Activated naive CD8-positive, alpha-beta T cell treated with anti-CD3 and anti-CD28 coated beads for 36 hours (primary cell): ENCODE measurements at regions not wholly inside any gene's neighbourhood (a gene's known extent, or its start where the extent isn't known, plus 50 kb on each side); places are given as distances from the start of the nearest gene placed in this dataset.

Experiments used
- DNase-seq: peaks from one replicate; pipeline ENCODE4 v3.0.0; 2021
- H3K27ac Mint-ChIP-seq: one replicate; pipeline ENCODE4 v1.8.0; 2022; ENCODE audit warnings: mild to moderate bottlenecking, moderate library complexity, mixed read lengths
- H3K27me3 Mint-ChIP-seq: one replicate; pipeline ENCODE4 v1.8.0; 2022; ENCODE audit warnings: mild to moderate bottlenecking, mixed read lengths
- H3K36me3 Mint-ChIP-seq: one replicate; pipeline ENCODE4 v1.8.0; 2021; ENCODE audit warnings: mild to moderate bottlenecking, mixed read lengths
- H3K4me1 Mint-ChIP-seq: one replicate; pipeline ENCODE4 v1.8.0; 2021; ENCODE audit warnings: mixed read lengths
- H3K4me3 Mint-ChIP-seq: one replicate; pipeline ENCODE4 v1.8.0; 2022; ENCODE audit warnings: mild to moderate bottlenecking, moderate library complexity, mixed read lengths
- H3K9me3 Mint-ChIP-seq: one replicate; pipeline ENCODE4 v1.8.0; 2022; ENCODE audit warnings: mixed read lengths

DNA sequence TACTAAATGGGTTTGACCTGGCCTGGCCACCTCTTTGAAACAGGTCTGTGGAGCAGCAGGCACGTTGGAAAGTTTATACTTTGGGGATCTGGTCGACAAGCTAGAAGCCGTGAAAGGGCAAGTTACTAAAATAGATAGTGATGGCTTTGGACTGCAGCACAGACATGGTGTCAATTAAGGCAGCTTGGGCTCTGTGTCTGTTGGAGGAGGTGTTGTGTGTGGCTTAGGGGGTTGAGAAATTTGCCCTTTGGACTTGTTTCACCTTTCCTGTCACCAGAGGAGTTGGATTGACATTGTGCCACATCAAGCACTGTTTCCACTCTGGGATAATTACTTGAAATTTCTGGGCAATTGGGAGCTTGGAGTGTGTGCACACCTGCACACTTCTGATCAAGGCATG, 251.8 kb upstream of the MKI67 start:
- Mint-ChIP-seq H3K36me3 (no peaks in the 10 kb centered on the region), H3K4me1 (peaks cover under 1% of the 10 kb centered on the region), H3K4me3 (no peak overlapping the region), H3K27me3 (peaks cover 9% of the 10 kb centered on the region), H3K27ac (no peak overlapping the region), H3K9me3 (no peaks in the 10 kb centered on the region)
- DNase-seq = no peak

DNA sequence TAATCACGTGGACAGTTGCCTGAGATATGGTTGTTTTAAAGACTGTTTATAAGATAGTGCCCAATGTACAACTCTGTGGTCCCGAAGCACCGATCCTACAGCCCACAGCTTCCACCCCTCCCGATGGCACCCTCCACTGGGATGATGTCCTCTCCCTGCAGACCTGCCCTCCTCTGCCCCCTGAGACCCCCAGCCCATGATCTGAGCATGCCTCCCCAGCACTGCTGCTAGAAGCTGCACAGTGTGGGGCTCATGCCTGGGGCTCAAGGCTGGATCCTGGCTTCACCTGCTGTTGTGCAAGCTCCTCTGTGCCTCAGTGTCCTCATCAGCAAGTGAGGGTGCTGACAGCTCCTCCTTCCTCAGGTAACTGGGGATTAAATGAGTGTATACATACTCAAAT, 254.7 kb upstream of the MKI67 start:
- no peak for DNase-seq
- H3K4me1 Mint-ChIP-seq = no peaks in the 10 kb centered on the region
- no peak overlapping the region for H3K4me3 Mint-ChIP-seq
- H3K9me3 Mint-ChIP-seq = no peaks in the 10 kb centered on the region
- H3K36me3 Mint-ChIP-seq = no peaks in the 10 kb centered on the region
- no peak overlapping the region for H3K27ac Mint-ChIP-seq
- peaks cover 9% of the 10 kb centered on the region for H3K27me3 Mint-ChIP-seq

DNA sequence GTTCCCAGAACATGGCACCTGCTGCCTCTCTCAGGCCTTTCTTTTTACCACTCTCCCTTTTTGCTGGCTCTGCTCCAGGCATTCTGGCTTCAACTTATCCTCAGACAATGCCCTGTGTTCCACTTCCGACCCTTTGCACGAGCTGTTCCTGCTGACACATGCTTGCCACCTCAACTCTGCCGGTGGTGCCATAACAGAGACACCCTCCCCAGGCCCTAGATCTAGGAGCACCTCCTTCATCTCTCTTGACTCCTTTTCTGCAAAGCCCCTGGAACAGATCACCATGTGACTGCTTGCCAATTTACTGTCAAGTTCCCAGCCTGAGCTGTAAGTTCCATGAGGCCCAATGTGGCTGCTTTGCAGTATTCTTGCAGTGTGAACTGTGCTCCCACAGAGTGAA, 256.0 kb upstream of the MKI67 start:
- no peak overlapping the region for H3K27ac Mint-ChIP-seq
- DNase-seq = no peak
- peaks cover 9% of the 10 kb centered on the region for H3K27me3 Mint-ChIP-seq
- no peak overlapping the region for H3K4me3 Mint-ChIP-seq
- H3K4me1 Mint-ChIP-seq = no peaks in the 10 kb centered on the region
- no peaks in the 10 kb centered on the region for H3K36me3 Mint-ChIP-seq
- no peaks in the 10 kb centered on the region for H3K9me3 Mint-ChIP-seq

DNA sequence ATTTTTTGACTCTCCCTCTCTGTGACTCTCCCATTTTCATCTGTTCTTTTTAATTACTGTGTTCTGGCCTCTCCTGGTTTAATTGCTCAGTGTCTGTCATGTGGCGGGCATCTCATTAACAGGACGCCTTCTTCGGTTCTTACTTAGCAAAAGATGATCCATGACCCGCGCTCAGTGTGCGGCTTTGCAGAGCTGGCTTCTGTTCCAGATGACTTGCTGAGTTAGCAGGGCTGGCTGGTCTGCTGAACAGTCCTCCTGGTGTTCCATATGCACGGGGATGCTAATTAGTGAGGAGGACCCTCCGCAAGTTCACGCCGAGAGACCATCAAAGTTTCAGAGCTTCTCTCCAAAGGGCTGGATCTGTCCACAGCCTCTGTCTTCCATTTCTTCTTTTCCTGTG, 258.6 kb upstream of the MKI67 start:
- H3K9me3 Mint-ChIP-seq = no peaks in the 10 kb centered on the region
- no peak overlapping the region for H3K27ac Mint-ChIP-seq
- no peaks in the 10 kb centered on the region for H3K4me1 Mint-ChIP-seq
- H3K36me3 Mint-ChIP-seq = no peaks in the 10 kb centered on the region
- H3K27me3 Mint-ChIP-seq = peaks cover 5% of the 10 kb centered on the region
- no peak for DNase-seq
- H3K4me3 Mint-ChIP-seq = no peak overlapping the region

DNA sequence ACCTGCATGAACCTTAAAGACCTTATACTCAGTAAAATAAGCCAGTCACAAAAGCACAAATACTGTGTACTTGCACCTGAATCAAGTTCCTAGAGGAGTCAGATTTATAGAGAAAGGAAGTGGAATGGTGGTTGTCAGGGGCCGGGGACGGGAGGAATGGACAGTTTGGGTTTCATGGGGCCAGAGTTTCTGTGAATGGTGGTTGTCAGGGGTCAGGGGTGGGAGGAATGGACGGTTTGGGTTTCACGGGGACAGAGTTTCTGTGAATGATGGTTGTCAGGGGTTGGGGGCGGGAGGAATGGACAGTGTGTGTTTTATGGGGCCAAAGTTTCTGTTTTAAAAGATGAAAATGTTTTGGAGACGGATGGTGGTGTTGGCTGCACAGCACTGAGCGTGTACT, 260.0 kb upstream of the MKI67 start:
- H3K36me3 Mint-ChIP-seq = no peaks in the 10 kb centered on the region
- no peaks in the 10 kb centered on the region for H3K9me3 Mint-ChIP-seq
- H3K27ac Mint-ChIP-seq = no peak overlapping the region
- H3K4me3 Mint-ChIP-seq = no peak overlapping the region
- no peaks in the 10 kb centered on the region for H3K4me1 Mint-ChIP-seq
- no peak for DNase-seq
- H3K27me3 Mint-ChIP-seq = no peaks in the 10 kb centered on the region

DNA sequence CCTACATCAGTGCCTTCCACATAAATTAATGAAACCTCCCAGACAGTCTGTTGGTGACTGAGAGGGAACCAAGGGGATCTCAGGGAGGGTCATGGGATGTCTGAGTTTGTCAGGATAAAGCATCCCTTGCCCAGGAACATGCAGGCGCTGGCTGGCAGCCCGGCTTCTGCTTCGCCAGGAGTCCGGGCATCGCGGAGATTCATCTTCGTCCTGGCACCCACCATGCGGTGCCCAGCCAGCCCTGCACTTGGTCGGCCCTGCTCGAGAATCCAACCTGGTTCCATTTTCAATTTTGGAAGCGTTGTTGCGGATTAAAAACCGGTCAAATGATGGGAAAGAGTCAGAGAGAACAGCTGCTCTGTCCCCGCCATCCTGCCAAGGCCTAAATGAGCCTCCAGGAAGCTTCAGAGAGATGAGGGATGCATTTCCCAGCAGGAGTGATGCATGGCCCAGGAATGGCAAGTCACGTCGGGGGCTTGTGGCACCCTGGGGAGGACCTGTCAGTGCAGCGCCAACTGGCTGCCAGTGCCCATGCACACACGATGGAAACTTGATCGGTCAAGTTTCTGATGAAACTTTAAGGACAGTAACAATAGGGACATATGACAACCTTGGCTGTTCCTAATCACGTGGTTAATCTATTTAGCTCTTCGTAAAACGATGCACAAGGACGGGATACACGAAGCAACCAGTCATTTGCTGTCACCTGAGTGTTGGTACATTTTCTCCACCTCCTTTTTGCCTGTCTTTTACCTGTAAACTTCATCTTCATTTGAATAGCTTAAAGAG, 260.8 kb upstream of the MKI67 start:
- no peaks in the 10 kb centered on the region for H3K4me1 Mint-ChIP-seq
- no peaks in the 10 kb centered on the region for H3K27me3 Mint-ChIP-seq

DNA sequence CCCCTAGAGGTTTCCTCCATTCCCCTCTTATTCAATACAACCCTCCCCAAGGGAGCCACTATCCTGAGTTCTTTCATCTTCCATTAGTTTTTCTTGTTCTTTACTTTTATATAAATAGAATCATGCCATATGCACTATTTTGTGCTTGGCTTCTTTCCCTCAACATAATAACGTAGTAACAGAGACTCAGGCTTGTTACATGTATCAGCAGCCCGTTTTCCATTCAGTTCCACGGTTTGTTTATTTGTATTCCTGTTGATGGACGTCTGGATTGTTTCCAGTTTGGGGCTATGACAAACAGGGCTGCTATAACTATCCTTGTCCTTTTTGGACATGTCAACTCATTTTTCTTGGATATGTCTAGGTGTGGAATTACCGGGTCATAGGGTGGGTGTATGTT, 264.4 kb upstream of the MKI67 start:
- Mint-ChIP-seq H3K4me1 (no peaks in the 10 kb centered on the region), H3K36me3 (no peaks in the 10 kb centered on the region), H3K4me3 (no peak overlapping the region), H3K27me3 (no peaks in the 10 kb centered on the region), H3K27ac (no peak overlapping the region), H3K9me3 (no peaks in the 10 kb centered on the region)
- no peak for DNase-seq

More for the DNA sequence above, 260.8 kb upstream of the MKI67 start:
- DNase-seq = no peak
- H3K36me3 Mint-ChIP-seq = no peaks in the 10 kb centered on the region
- no peaks in the 10 kb centered on the region for H3K9me3 Mint-ChIP-seq
- no peak overlapping the region for H3K4me3 Mint-ChIP-seq
- no peak overlapping the region for H3K27ac Mint-ChIP-seq

DNA sequence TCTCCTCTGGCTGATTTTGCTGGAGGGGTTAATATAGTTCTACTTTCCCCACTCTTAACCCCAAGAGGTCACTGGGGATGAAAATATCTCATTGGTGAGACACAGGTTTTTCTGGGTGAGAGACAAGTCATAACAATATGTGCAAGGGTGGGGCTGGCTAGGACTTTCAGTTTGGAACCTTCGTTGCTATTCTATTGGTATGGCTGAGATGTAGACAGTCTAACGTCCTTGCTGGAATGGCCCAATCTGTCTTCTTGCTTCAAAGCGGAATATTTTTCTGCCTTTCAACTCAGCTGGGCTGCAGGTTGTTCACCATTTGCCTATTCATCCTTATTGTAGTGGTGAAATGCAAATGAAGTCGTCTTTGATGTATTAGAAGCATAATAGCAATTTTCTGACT, 267.3 kb upstream of the MKI67 start:
- H3K9me3 Mint-ChIP-seq = no peaks in the 10 kb centered on the region
- no peak overlapping the region for H3K4me3 Mint-ChIP-seq
- no peak for DNase-seq
- H3K27me3 Mint-ChIP-seq = no peaks in the 10 kb centered on the region
- no peaks in the 10 kb centered on the region for H3K4me1 Mint-ChIP-seq
- no peaks in the 10 kb centered on the region for H3K36me3 Mint-ChIP-seq
- no peak overlapping the region for H3K27ac Mint-ChIP-seq

DNA sequence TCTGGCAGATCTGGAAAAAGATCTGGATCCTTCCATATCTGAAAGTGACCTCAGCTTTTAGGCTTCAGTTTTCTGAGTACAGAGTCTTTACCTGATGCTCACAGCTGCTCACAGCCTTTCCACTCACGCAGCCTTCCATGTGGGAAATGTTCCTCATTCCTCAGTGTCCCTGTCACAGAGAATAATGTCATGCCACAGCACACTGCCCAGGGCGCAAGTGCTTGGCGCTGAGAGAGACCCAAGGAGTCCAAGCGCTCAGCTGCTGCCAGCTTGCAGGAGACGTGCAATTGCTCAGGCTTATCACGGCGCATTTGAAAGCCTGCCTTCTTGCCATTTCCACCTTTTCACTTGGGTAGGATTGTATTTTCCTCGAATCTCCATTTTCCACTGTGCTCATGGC, 271.9 kb upstream of the MKI67 start:
- Mint-ChIP-seq H3K27ac (no peak overlapping the region), H3K4me3 (no peak overlapping the region), H3K9me3 (peaks cover 7% of the 10 kb centered on the region), H3K36me3 (no peaks in the 10 kb centered on the region), H3K27me3 (no peaks in the 10 kb centered on the region), H3K4me1 (no peaks in the 10 kb centered on the region)
- no peak for DNase-seq

DNA sequence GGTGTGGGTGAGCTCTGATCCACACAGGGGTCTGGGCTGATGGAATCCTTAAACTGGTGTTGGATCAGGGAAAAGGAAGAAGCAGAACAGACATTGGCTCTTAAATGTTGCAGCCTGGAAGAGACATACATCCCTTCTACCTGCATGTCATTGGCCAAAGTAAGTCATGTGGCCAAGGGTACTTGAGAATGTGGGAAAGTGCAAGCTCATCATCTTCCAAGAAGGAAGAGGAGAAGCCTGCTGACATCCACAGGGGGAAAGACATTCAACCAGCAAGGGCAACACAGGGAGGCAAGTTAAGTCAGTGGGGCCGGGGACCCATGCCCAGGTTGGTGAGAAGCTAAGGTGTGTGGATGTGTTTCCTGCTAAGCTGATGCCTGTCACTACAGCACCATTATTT, 272.8 kb upstream of the MKI67 start:
- no peak overlapping the region for H3K27ac Mint-ChIP-seq
- H3K4me3 Mint-ChIP-seq = no peak overlapping the region
- H3K9me3 Mint-ChIP-seq = peaks cover 7% of the 10 kb centered on the region
- DNase-seq = no peak
- H3K27me3 Mint-ChIP-seq = no peaks in the 10 kb centered on the region
- H3K4me1 Mint-ChIP-seq = no peaks in the 10 kb centered on the region
- no peaks in the 10 kb centered on the region for H3K36me3 Mint-ChIP-seq

DNA sequence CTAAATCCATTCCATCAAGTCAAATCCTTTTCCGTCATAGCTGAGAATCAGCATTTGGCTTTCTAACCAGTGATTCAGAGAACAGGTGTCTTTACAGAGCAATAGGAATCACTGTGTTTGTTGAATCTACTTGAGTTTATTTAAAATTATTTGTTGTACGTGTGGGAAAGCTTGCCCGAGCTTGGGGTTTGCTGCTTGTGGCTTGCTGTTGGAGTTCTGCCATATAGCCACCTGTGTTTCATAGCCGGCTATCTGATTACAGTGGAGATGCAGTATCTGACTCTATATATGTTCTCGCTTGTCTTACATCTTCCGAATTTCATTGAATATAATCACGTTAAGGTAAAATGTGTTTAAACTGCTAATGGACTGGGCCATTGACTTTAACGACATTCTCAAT, 274.3 kb upstream of the MKI67 start:
- Mint-ChIP-seq H3K9me3 (peaks cover 7% of the 10 kb centered on the region), H3K27ac (no peak overlapping the region), H3K27me3 (no peaks in the 10 kb centered on the region), H3K36me3 (no peaks in the 10 kb centered on the region), H3K4me3 (no peak overlapping the region), H3K4me1 (no peaks in the 10 kb centered on the region)
- no peak for DNase-seq

DNA sequence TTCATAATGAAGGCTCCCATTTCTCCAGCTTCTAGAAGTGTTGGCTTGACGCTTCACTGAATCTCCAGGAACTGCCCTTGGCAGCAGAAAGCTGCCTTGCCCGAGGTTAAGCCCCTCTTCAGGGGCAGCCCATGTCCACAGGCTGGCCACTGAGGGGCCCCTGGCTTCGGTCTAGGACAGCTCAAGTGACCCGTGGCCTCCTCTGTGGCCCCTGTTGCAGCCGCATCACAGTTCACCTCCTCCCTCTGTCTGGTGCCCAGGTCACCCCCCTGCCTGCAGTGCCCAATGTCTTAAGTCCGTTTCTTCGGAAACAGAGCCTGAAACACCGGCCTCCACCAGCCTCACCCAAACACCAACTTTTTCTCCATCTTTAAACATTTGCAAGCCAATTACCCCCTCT, 279.2 kb upstream of the MKI67 start:
- Mint-ChIP-seq H3K9me3 (peaks cover 7% of the 10 kb centered on the region), H3K36me3 (no peaks in the 10 kb centered on the region), H3K27ac (no peak overlapping the region), H3K27me3 (no peaks in the 10 kb centered on the region), H3K4me3 (no peak overlapping the region), H3K4me1 (no peaks in the 10 kb centered on the region)
- DNase-seq = no peak

DNA sequence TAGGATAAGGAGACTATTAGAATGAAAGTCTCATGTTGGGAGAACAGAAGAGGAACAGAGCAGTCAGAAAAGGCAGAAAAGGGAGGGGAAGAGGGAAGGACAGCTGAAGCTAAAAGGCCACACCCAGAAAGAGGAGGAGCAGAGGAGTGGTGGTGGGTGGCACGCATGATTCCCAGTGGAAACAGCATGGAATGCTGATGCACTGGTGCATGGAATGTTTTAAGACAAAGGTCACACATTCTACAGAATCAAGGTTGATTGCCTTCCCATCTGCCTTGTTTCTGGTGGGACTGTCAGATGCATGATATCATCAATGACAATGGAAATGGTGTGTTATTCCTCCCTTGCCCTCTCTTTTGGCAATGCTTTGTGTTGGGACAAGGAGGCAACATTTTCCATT, 285.4 kb upstream of the MKI67 start:
- H3K36me3 Mint-ChIP-seq = no peaks in the 10 kb centered on the region
- H3K4me3 Mint-ChIP-seq = no peak overlapping the region
- H3K9me3 Mint-ChIP-seq = no peaks in the 10 kb centered on the region
- no peak for DNase-seq
- H3K27ac Mint-ChIP-seq = no peak overlapping the region
- no peaks in the 10 kb centered on the region for H3K27me3 Mint-ChIP-seq
- no peaks in the 10 kb centered on the region for H3K4me1 Mint-ChIP-seq

DNA sequence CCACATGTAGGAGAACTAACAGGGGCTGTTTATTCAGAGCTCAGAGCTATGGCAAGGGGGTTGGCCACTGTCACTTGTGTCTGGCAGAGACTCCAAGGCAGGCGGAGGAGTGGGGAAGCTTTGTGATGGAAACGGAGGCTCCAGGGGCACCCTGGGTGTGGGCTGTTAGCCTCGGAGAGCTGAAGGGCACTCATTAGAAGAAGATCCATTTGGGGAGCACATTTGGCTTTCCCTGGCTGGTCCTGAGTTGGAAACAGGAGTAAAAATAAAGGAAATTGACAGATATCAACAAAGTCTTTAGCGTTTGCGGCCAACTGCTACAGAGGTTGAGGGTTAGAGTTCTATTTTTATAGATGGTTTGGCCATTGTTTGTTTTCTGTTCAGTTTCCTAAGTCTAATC, 288.3 kb upstream of the MKI67 start:
- H3K27me3 Mint-ChIP-seq = no peaks in the 10 kb centered on the region
- no peak for DNase-seq
- H3K27ac Mint-ChIP-seq = no peak overlapping the region
- H3K4me3 Mint-ChIP-seq = no peak overlapping the region
- H3K36me3 Mint-ChIP-seq = no peaks in the 10 kb centered on the region
- no peaks in the 10 kb centered on the region for H3K4me1 Mint-ChIP-seq
- no peaks in the 10 kb centered on the region for H3K9me3 Mint-ChIP-seq

DNA sequence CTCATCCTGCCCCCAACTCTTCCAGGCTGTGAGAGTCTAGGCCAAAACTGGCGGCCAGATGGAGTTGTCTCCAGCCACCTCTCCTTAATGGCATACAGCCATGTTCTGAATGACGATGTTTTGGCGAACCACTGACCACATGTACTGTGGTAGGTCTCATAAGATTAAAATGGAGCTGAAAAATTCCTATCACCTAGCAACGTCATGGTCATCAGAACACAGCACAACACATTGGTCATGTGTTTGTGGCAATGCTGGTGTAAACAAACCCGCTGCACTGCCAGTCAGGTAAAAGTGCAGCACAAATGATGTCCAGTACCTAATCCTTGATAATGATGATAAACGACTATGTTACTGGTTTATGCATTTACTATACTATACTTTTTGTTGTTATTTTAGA, 290.0 kb upstream of the MKI67 start:
- Mint-ChIP-seq H3K4me1 (no peaks in the 10 kb centered on the region), H3K36me3 (no peaks in the 10 kb centered on the region), H3K27me3 (no peaks in the 10 kb centered on the region), H3K4me3 (no peak overlapping the region), H3K9me3 (no peaks in the 10 kb centered on the region), H3K27ac (no peak overlapping the region)
- no peak for DNase-seq

DNA sequence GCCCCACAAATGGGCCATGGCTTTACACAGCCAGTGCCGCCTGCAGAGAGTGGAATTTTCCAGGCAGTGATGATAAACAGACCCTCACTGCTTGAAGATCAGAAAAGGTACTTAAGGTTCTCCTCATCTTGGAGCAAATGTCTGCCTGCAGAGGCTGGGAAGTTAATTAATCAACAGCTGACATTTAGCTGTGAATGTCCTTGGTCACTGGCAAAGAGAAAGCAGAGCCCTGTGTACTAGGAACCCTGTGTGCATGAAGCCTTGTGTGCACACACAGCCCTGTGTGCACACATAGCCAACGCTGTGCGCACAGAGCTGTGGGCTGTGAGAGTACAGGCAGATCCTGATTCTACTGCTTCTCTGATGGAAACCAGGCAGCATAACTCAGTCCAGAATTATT, 291.6 kb upstream of the MKI67 start:
- Mint-ChIP-seq H3K27ac (no peak overlapping the region), H3K36me3 (no peaks in the 10 kb centered on the region), H3K27me3 (no peaks in the 10 kb centered on the region), H3K4me3 (no peak overlapping the region), H3K9me3 (no peaks in the 10 kb centered on the region), H3K4me1 (no peaks in the 10 kb centered on the region)
- no peak for DNase-seq
